Skeletal muscle satellite cell (primary cell): ENCODE measurements at regions not wholly inside any gene's neighbourhood (a gene's known extent, or its start where the extent isn't known, plus 50 kb on each side); places are given as distances from the start of the nearest gene placed in this dataset.
"Not testable (repeated sequence)": the region's sequence is repeated elsewhere in the genome, so short reads cannot be mapped to it uniquely, and the experiment has no call there.

Experiments
- H3K27me3 ChIP-seq: 2 replicates; pipeline ENCODE4 v1.7.0; 2013; ENCODE audit warnings: low read length; ENCODE audit not compliant: control insufficient read depth, insufficient read depth
- H3K36me3 ChIP-seq: 2 replicates; pipeline ENCODE4 v1.7.0; 2013; ENCODE audit warnings: mild to moderate bottlenecking, control low read depth, low read length; ENCODE audit not compliant: insufficient read depth
- H3K4me1 ChIP-seq: 2 replicates; pipeline ENCODE4 v1.7.0; 2013; ENCODE audit warnings: low read length; ENCODE audit not compliant: control insufficient read depth, insufficient read depth
- H3K4me2 ChIP-seq: 2 replicates; pipeline ENCODE4 v1.7.0; 2013; ENCODE audit warnings: mild to moderate bottlenecking, low read length
- H3K4me3 ChIP-seq: 2 replicates; pipeline ENCODE4 v1.7.0; 2013; ENCODE audit warnings: low read length
- H3K9ac ChIP-seq: 2 replicates; pipeline ENCODE4 v1.7.0; 2013; ENCODE audit warnings: mild to moderate bottlenecking, low read depth, low read length, moderate library complexity
- H3K9me3 ChIP-seq: replicated peaks from 2 replicates; pipeline ENCODE4 v1.7.0; 2013; ENCODE audit warnings: mild to moderate bottlenecking, control low read depth, low read length

- Histone ChIP-seq H3K4me3 (no peak overlapping the region), H3K27me3 (no peaks in the 10 kb centered on the region), H3K9me3 (no peaks in the 10 kb centered on the region), H3K4me1 (no peaks in the 10 kb centered on the region), H3K9ac (no peak overlapping the region), H3K4me2 (no peak overlapping the region), H3K36me3 (no peaks in the 10 kb centered on the region)
These were observed 347.1 kb downstream of the FBXW7 start for GRCh38 chr4:152188801-152189200.

GRCh38 chr4:152187693-152188092 is 348.2 kb downstream of the FBXW7 start:
- Histone ChIP-seq H3K36me3 (no peaks in the 10 kb centered on the region), H3K9ac (no peak overlapping the region), H3K4me3 (no peak overlapping the region), H3K4me2 (no peak overlapping the region), H3K4me1 (no peaks in the 10 kb centered on the region), H3K9me3 (no peaks in the 10 kb centered on the region), H3K27me3 (no peaks in the 10 kb centered on the region)

GRCh38 chr4:152185786-152186550 is 349.9 kb downstream of the FBXW7 start:
- no peaks in the 10 kb centered on the region for H3K27me3 ChIP-seq
- no peaks in the 10 kb centered on the region for H3K36me3 ChIP-seq
- no peaks in the 10 kb centered on the region for H3K4me1 ChIP-seq
- H3K4me2 ChIP-seq: no peak overlapping the region
- no peak overlapping the region for H3K9ac ChIP-seq
- no peak overlapping the region for H3K4me3 ChIP-seq
- no peaks in the 10 kb centered on the region for H3K9me3 ChIP-seq

GRCh38 chr4:152181150-152181549 is 354.7 kb downstream of the FBXW7 start:
- Histone ChIP-seq H3K9ac (no peak overlapping the region), H3K27me3 (peaks cover 10% of the 10 kb centered on the region), H3K4me3 (no peak overlapping the region), H3K4me1 (no peaks in the 10 kb centered on the region), H3K9me3 (no peaks in the 10 kb centered on the region), H3K4me2 (no peak overlapping the region), H3K36me3 (no peaks in the 10 kb centered on the region)

GRCh38 chr4:152180369-152180768 is 355.5 kb downstream of the FBXW7 start:
- H3K4me3 ChIP-seq: no peak overlapping the region
- no peak overlapping the region for H3K9ac ChIP-seq
- no peaks in the 10 kb centered on the region for H3K4me1 ChIP-seq
- H3K9me3 ChIP-seq: no peaks in the 10 kb centered on the region
- H3K4me2 ChIP-seq: no peak overlapping the region
- H3K36me3 ChIP-seq: no peaks in the 10 kb centered on the region
- peaks cover 10% of the 10 kb centered on the region for H3K27me3 ChIP-seq

- H3K4me2 ChIP-seq, H3K36me3 ChIP-seq, H3K4me1 ChIP-seq, H3K9ac ChIP-seq, H3K4me3 ChIP-seq, H3K27me3 ChIP-seq, H3K9me3 ChIP-seq: not testable (repeated sequence)
These were observed 358.4 kb downstream of the FBXW7 start for GRCh38 chr4:152177538-152177937.

- peaks cover 10% of the 10 kb centered on the region for H3K27me3 ChIP-seq
- H3K4me1 ChIP-seq: no peaks in the 10 kb centered on the region
- no peak overlapping the region for H3K4me3 ChIP-seq
- H3K4me2 ChIP-seq: no peak overlapping the region
- no peaks in the 10 kb centered on the region for H3K9me3 ChIP-seq
- no peak overlapping the region for H3K9ac ChIP-seq
- no peaks in the 10 kb centered on the region for H3K36me3 ChIP-seq
These were observed 359.2 kb downstream of the FBXW7 start for GRCh38 chr4:152176627-152177214.

GRCh38 chr4:152175586-152175985 is 360.3 kb downstream of the FBXW7 start:
- H3K4me1 ChIP-seq: no peaks in the 10 kb centered on the region
- H3K36me3 ChIP-seq: no peaks in the 10 kb centered on the region
- H3K9ac ChIP-seq: no peak overlapping the region
- H3K4me3 ChIP-seq: no peak overlapping the region
- no peak overlapping the region for H3K4me2 ChIP-seq
- H3K27me3 ChIP-seq: peaks cover 10% of the 10 kb centered on the region
- H3K9me3 ChIP-seq: no peaks in the 10 kb centered on the region

- H3K9ac ChIP-seq: no peak overlapping the region
- peaks cover 10% of the 10 kb centered on the region for H3K27me3 ChIP-seq
- no peak overlapping the region for H3K4me2 ChIP-seq
- H3K4me3 ChIP-seq: no peak overlapping the region
- H3K4me1 ChIP-seq: no peaks in the 10 kb centered on the region
- H3K36me3 ChIP-seq: no peaks in the 10 kb centered on the region
- no peaks in the 10 kb centered on the region for H3K9me3 ChIP-seq
These were observed 363.7 kb downstream of the FBXW7 start for GRCh38 chr4:152172146-152172545.

- H3K27me3 ChIP-seq: peaks cover 14% of the 10 kb centered on the region
- H3K9ac ChIP-seq: no peak overlapping the region
- no peaks in the 10 kb centered on the region for H3K4me1 ChIP-seq
- H3K4me2 ChIP-seq: no peak overlapping the region
- H3K9me3 ChIP-seq: no peaks in the 10 kb centered on the region
- H3K4me3 ChIP-seq: no peak overlapping the region
- H3K36me3 ChIP-seq: no peaks in the 10 kb centered on the region
These were observed 364.3 kb downstream of the FBXW7 start for GRCh38 chr4:152171556-152171955.

GRCh38 chr4:152169683-152170082 is 366.2 kb downstream of the FBXW7 start:
- no peak overlapping the region for H3K9ac ChIP-seq
- peaks cover 18% of the 10 kb centered on the region for H3K27me3 ChIP-seq
- no peak overlapping the region for H3K4me2 ChIP-seq
- H3K9me3 ChIP-seq: no peaks in the 10 kb centered on the region
- no peaks in the 10 kb centered on the region for H3K36me3 ChIP-seq
- no peaks in the 10 kb centered on the region for H3K4me1 ChIP-seq
- no peak overlapping the region for H3K4me3 ChIP-seq
